OCI-LY3 (cell line): ENCODE measurements at regions not wholly inside any gene's neighbourhood (a gene's known extent, or its start where the extent isn't known, plus 50 kb on each side); places are given as distances from the start of the nearest gene placed in this dataset.

Experiments used
- H2AFZ ChIP-seq: fragments of 200-600, 300-600 bp; shearing (Covaris generic); 2 replicates; pipeline ENCODE4 v1.6.0; 2014; ENCODE audit warnings: antibody characterized with exemption, low read depth, low read length
- H3K27ac ChIP-seq: fragments of 200-600, 300-600 bp; sonication (generic); 2 replicates; pipeline ENCODE4 v1.5.1; 2014; ENCODE audit warnings: mild to moderate bottlenecking, low read length, moderate library complexity, mixed read lengths
- H3K27me3 ChIP-seq: fragments of 200-600, 300-600 bp; sonication (generic); 2 replicates; pipeline ENCODE4 v1.6.1; 2014; ENCODE audit warnings: low read depth, low read length, mixed read lengths
- H3K36me3 ChIP-seq: fragments of 200-600, 300-600 bp; sonication (generic); replicated peaks from 2 replicates; pipeline ENCODE3; 2014; ENCODE audit warnings: low read depth, low read length, mixed read lengths
- H3K4me1 ChIP-seq: fragments of 300-600, 200-600 bp; sonication (generic); 2 replicates; pipeline ENCODE4 v1.6.1; 2014; ENCODE audit warnings: low read length, mixed read lengths
- H3K4me2 ChIP-seq: fragments of 200-600, 300-600 bp; sonication (generic); 2 replicates; pipeline ENCODE4 v1.6.1; 2014; ENCODE audit warnings: low read length, mixed read lengths
- H3K4me3 ChIP-seq: fragments of 300-600, 200-600 bp; sonication (generic); 2 replicates; pipeline ENCODE4 v1.5.1; 2014; ENCODE audit warnings: antibody characterized with exemption, mild to moderate bottlenecking, low read length, moderate library complexity
- H3K79me2 ChIP-seq: fragments of 300-600, 200-600 bp; shearing (Covaris generic); 2 replicates; pipeline ENCODE4 v1.6.1; 2014; ENCODE audit warnings: mild to moderate bottlenecking, low read length, mixed read lengths
- H3K9ac ChIP-seq: fragments of 300-600, 200-600 bp; shearing (Covaris generic); 2 replicates; pipeline ENCODE4 v1.6.0; 2014; ENCODE audit warnings: mild to moderate bottlenecking, low read length, moderate library complexity
- H3K9me3 ChIP-seq: fragments of 200-600, 300-600 bp; shearing (Covaris generic); 2 replicates; pipeline ENCODE4 v1.6.1; 2014; ENCODE audit warnings: low read length, mixed read lengths; ENCODE audit not compliant: insufficient read depth
- H4K20me1 ChIP-seq: fragments of 200-600, 300-600 bp; sonication (generic); 2 replicates; pipeline ENCODE4 v1.6.1; 2016; ENCODE audit warnings: low read length, mixed read lengths; ENCODE audit not compliant: insufficient read depth
- EZH2phosphoT487 ChIP-seq: fragments of 200-600 bp; shearing (Covaris generic); IDR thresholded peaks from 2 replicates; pipeline ENCODE4 v1.6.1; 2018; ENCODE audit warnings: antibody characterized with exemption, mixed run types, low read depth
- TF ChIP-seq, protein P1 (sequence below): fragments of 200-600, 300-600 bp; sonication (generic); IDR thresholded peaks from 2 replicates; pipeline ENCODE4 v1.5.1; 2014; ENCODE audit warnings: antibody characterized with exemption, low read length, low read depth

DNA sequence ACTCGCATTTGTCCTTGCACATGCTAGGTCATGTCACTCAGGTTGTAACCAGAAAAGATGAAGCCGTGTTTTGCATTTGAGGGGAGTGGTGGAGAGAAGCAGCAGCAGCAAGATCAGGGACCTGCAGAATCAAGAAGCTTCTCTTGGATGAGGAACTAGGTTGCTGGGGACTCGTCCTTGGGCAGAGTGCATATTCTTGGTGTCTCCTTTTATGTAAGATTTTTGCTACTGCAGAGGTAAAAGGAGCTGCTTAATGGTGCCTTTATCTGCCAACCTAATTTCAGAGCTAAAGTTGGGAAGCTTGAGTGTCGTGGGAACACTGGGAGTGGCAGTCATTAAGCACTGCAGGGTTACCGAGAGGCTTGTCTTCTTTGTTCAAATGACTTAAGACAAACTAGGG lies 236.5 kb downstream of the MAP2K4 start:
- H3K9ac ChIP-seq: peak overlapping the region; percentile 80
- peaks cover 15% of the 10 kb centered on the region for H3K79me2 ChIP-seq
- H3K36me3 ChIP-seq: no peaks in the 10 kb centered on the region
- H3K4me3 ChIP-seq: peak overlapping the region; percentile 49
- H3K4me2 ChIP-seq: peak overlapping the region; percentile 78
- no peaks in the 10 kb centered on the region for H3K9me3 ChIP-seq
- H2AFZ ChIP-seq: 0 out of 2 replicates have a peak overlapping the region, but pooled peaks have one; percentile 3
- H4K20me1 ChIP-seq: no peaks in the 10 kb centered on the region
- peak overlapping the region; percentile 100 for H3K27ac ChIP-seq
- TF ChIP-seq, protein P1, sequence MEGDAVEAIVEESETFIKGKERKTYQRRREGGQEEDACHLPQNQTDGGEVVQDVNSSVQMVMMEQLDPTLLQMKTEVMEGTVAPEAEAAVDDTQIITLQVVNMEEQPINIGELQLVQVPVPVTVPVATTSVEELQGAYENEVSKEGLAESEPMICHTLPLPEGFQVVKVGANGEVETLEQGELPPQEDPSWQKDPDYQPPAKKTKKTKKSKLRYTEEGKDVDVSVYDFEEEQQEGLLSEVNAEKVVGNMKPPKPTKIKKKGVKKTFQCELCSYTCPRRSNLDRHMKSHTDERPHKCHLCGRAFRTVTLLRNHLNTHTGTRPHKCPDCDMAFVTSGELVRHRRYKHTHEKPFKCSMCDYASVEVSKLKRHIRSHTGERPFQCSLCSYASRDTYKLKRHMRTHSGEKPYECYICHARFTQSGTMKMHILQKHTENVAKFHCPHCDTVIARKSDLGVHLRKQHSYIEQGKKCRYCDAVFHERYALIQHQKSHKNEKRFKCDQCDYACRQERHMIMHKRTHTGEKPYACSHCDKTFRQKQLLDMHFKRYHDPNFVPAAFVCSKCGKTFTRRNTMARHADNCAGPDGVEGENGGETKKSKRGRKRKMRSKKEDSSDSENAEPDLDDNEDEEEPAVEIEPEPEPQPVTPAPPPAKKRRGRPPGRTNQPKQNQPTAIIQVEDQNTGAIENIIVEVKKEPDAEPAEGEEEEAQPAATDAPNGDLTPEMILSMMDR: no peak
- no peak for TF ChIP-seq EZH2phosphoT487
- peaks cover 63% of the 10 kb centered on the region for H3K4me1 ChIP-seq
- no peaks in the 10 kb centered on the region for H3K27me3 ChIP-seq

DNA sequence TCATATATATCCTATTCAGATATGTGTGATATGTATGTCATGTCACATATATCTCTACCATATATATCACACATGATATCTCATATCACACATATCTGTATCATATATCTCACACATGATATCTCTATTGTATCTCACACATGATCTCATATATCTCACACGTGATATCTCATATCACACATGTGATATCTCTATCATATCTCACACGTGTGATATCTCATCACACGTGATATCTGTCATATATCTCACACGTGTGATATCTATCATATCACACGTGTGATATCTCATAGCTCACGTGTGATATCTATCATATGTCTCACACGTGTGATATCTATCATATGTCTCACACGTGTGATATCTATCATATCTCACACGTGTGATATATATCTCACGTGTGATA lies 240.7 kb downstream of the MAP2K4 start:
- Histone ChIP-seq H3K9me3 (no peaks in the 10 kb centered on the region), H4K20me1 (no peaks in the 10 kb centered on the region), H3K9ac (no peak overlapping the region), H3K4me3 (no peak overlapping the region), H3K79me2 (no peaks in the 10 kb centered on the region), H3K27ac (no peak overlapping the region), H2AFZ (no peak overlapping the region), H3K27me3 (no peaks in the 10 kb centered on the region), H3K4me2 (no peak overlapping the region), H3K36me3 (no peaks in the 10 kb centered on the region), H3K4me1 (peaks cover 21% of the 10 kb centered on the region)
- TF ChIP-seq, protein P1: no peak
- no peak for TF ChIP-seq EZH2phosphoT487

DNA sequence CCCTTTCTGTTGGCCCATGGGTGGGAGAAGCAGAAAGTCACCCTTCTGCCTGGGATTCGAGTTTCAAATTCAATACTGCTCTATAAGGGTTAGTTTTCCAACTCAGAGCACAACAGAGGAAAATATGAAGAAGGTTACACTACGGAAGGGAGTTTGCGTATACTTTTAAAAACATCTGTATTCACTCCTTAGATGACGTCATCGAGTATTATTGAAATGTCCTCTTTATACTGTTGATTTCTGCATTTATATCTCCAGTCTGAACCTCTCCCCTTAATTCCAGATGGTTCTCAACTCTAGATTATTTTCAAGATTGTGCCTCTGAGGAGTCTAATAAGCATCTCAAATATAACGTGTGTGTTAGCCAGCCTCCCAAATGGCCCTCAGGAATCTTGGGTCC lies 249.1 kb downstream of the MAP2K4 start:
- Histone ChIP-seq H3K9me3 (no peaks in the 10 kb centered on the region), H3K36me3 (no peaks in the 10 kb centered on the region), H4K20me1 (no peaks in the 10 kb centered on the region), H3K4me1 (peaks cover 11% of the 10 kb centered on the region), H3K27me3 (no peaks in the 10 kb centered on the region), H2AFZ (no peak overlapping the region), H3K9ac (no peak overlapping the region), H3K79me2 (no peaks in the 10 kb centered on the region), H3K4me3 (no peak overlapping the region), H3K27ac (no peak overlapping the region), H3K4me2 (no peak overlapping the region)
- TF ChIP-seq EZH2phosphoT487: no peak
- TF ChIP-seq, protein P1: no peak

DNA sequence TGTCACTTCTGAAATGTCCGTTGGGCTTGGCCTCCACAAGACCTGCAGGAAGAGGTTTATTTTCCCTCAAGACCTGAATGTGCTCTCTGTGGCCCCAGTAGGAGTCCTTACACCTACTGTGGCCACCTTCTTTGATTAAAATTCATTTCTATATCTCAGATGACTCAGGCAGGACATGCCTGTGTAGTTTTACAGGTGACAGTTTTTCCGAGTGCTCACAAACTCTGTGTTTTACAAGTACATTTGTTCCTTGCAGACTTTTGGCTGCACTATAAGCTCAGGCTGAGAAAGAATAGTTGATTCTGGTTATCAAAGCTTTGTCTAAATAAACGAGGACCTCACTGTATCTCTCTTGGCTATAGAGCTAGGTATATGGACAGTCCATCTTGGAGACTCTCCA lies 257.1 kb downstream of the MAP2K4 start:
- Histone ChIP-seq H2AFZ (peak overlapping the region; percentile 60; the same call in 1 of the 2 replicates), H3K36me3 (no peaks in the 10 kb centered on the region), H3K27me3 (no peaks in the 10 kb centered on the region), H3K27ac (no peak overlapping the region), H3K9ac (no peak overlapping the region), H3K9me3 (no peaks in the 10 kb centered on the region), H3K4me3 (no peak overlapping the region), H3K79me2 (no peaks in the 10 kb centered on the region), H4K20me1 (no peaks in the 10 kb centered on the region), H3K4me2 (no peak overlapping the region), H3K4me1 (peaks cover 11% of the 10 kb centered on the region)
- TF ChIP-seq, protein P1: no peak
- no peak for TF ChIP-seq EZH2phosphoT487
